Esophagus muscularis mucosa (tissue), 4 donors: ENCODE measurements at regions not wholly inside any gene's neighbourhood (a gene's known extent, or its start where the extent isn't known, plus 50 kb on each side); places are given as distances from the start of the nearest gene placed in this dataset.

Experiments
- DNase-seq: peaks from one replicate; pipeline ENCODE4 v3.0.0-alpha.2; 2017; ENCODE audit errors: extremely low spot score
- H3K27ac ChIP-seq, 4 donors: fragments of 200-600 bp; sonication (generic); replicated peaks in 1 of 4; 1 replicate in 3 of 4; 2 replicates in 1 of 4; pipeline ENCODE4 v1.5.1; 2016 to 2019; ENCODE audit warnings: mild to moderate bottlenecking in 1 of 4
- H3K27me3 ChIP-seq, 4 donors: fragments of 200-600 bp; sonication (generic); one replicate each; pipeline versions ENCODE4 v1.5.1 to v1.6.0; 2016 to 2019
- H3K36me3 ChIP-seq, 4 donors: fragments of 200-600 bp; sonication (generic); one replicate each; pipeline ENCODE4 v1.5.1; 2016 to 2019
- H3K4me1 ChIP-seq, 4 donors: fragments of 200-600 bp; sonication (generic); one replicate each; pipeline ENCODE4 v1.5.1; 2016 to 2019
- H3K4me3 ChIP-seq, 4 donors: fragments of 200-600 bp; sonication (generic); 1 replicate in 2 of 4; 2 replicates in 2 of 4; pipeline ENCODE4 v1.5.1; 2016 to 2019; ENCODE audit warnings: mild to moderate bottlenecking in 4 of 4, moderate library complexity in 1 of 4
- H3K9me3 ChIP-seq, 4 donors: fragments of 200-600 bp; sonication (generic); 1 replicate in 3 of 4; 2 replicates in 1 of 4; pipeline ENCODE4 v1.5.1; 2016 to 2019
- CTCF ChIP-seq, 3 experiments: fragments of 200-600 bp in 2 of 3; fragments of 450-650 bp in 1 of 3; sonication (generic) in 2 of 3; IDR thresholded peaks; one replicate each; pipeline ENCODE4 v1.5.1; 2017 to 2019; ENCODE audit warnings: antibody characterized with exemption in 3 of 3, mild to moderate bottlenecking in 2 of 3, moderate library complexity in 1 of 3
- EP300 ChIP-seq: sonication (generic); formaldehyde crosslinking; IDR thresholded peaks from one replicate; pipeline ENCODE4 v1.6.1; 2017; ENCODE audit warnings: antibody characterized with exemption
- POLR2A ChIP-seq: fragments of 450-650 bp; IDR thresholded peaks from one replicate; pipeline ENCODE4 v1.6.1; 2017; ENCODE audit warnings: antibody characterized with exemption, moderate library complexity, mild to moderate bottlenecking, low read depth
- POLR2AphosphoS5 ChIP-seq, 2 donors: sonication (generic); formaldehyde crosslinking; IDR thresholded peaks; one replicate each; pipeline ENCODE4 v1.6.1; 2017; ENCODE audit warnings: antibody characterized with exemption in 2 of 2
- WGBS: methylation state at CpG from one replicate; pipeline ENCODE4 v1.1.5; 2018; 5-methylcytosine and 5-hydroxymethylcytosine counted together
- intact Hi-C: fragments of 100-400 bp; cut with DNase I; formaldehyde crosslinking; loops from one replicate; pipeline ENCODE4 v1.15.1; 2023

- no peak for DNase-seq
- 87% methylated on average over 2 of the region's 2 CpGs for WGBS
- intact Hi-C loops, result no loop called here
- H3K27me3 ChIP-seq, result no peaks in the 10 kb centered on the region
- no peak overlapping the region for H3K4me3 ChIP-seq
- H3K36me3 ChIP-seq, result no peaks in the 10 kb centered on the region
- H3K27ac ChIP-seq, result no peak overlapping the region
- no peaks in the 10 kb centered on the region for H3K9me3 ChIP-seq
- H3K4me1 ChIP-seq, result no peaks in the 10 kb centered on the region
- TF ChIP-seq EP300, result no peak
- no peak for TF ChIP-seq POLR2A
- TF ChIP-seq CTCF (IDR thresholded peaks at IDR 0.05), result no peak
- TF ChIP-seq POLR2AphosphoS5 (IDR thresholded peaks at IDR 0.05), result no peak
Observed at GRCh38 chr7:79968894-79969293, 165.7 kb upstream of the GNAI1 start.

- Histone ChIP-seq H3K36me3 (no peaks in the 10 kb centered on the region), H3K27me3 (no peaks in the 10 kb centered on the region), H3K9me3 (no peaks in the 10 kb centered on the region), H3K27ac (no peak overlapping the region), H3K4me3 (no peak overlapping the region), H3K4me1 (no peaks in the 10 kb centered on the region)
- 65% methylated on average over 4 of the region's 4 CpGs for WGBS
- TF ChIP-seq POLR2AphosphoS5 (IDR thresholded peaks at IDR 0.05) (no peak), POLR2A (no peak), EP300 (no peak), CTCF (IDR thresholded peaks at IDR 0.05) (no peak)
- no peak for DNase-seq
- intact Hi-C loops, result no loop called here
Observed at GRCh38 chr7:79968077-79968648, 166.5 kb upstream of the GNAI1 start.

GRCh38 chr7:79965946-79966345, 168.7 kb upstream of the GNAI1 start:
- TF ChIP-seq CTCF (IDR thresholded peaks at IDR 0.05), result no peak
- no peak for TF ChIP-seq EP300
- TF ChIP-seq POLR2AphosphoS5 (IDR thresholded peaks at IDR 0.05), result no peak
- no peak for TF ChIP-seq POLR2A
- DNase-seq, result no peak
- H3K27ac ChIP-seq, result no peak overlapping the region
- H3K4me3 ChIP-seq, result no peak overlapping the region
- no peaks in the 10 kb centered on the region for H3K27me3 ChIP-seq
- H3K36me3 ChIP-seq, result no peaks in the 10 kb centered on the region
- H3K9me3 ChIP-seq, result no peaks in the 10 kb centered on the region
- 90% methylated on average over 4 of the region's 4 CpGs for WGBS
- intact Hi-C loops, result no loop called here
- no peaks in the 10 kb centered on the region for H3K4me1 ChIP-seq

GRCh38 chr7:79964463-79964862, 170.2 kb upstream of the GNAI1 start:
- TF ChIP-seq EP300 (no peak), POLR2A (no peak), POLR2AphosphoS5 (IDR thresholded peaks at IDR 0.05) (no peak), CTCF (IDR thresholded peaks at IDR 0.05) (no peak)
- no peak for DNase-seq
- Histone ChIP-seq H3K27me3 (no peaks in the 10 kb centered on the region), H3K27ac (no peak overlapping the region), H3K36me3 (no peaks in the 10 kb centered on the region), H3K4me1 (no peaks in the 10 kb centered on the region), H3K4me3 (no peak overlapping the region), H3K9me3 (no peaks in the 10 kb centered on the region)
- WGBS, result 68% methylated on average over 1 of the region's 1 CpG
- intact Hi-C loops, result no loop called here

- intact Hi-C loops, result no loop called here
- Histone ChIP-seq H3K4me1 (no peaks in the 10 kb centered on the region), H3K27ac (no peak overlapping the region), H3K36me3 (no peaks in the 10 kb centered on the region), H3K27me3 (no peaks in the 10 kb centered on the region), H3K4me3 (no peak overlapping the region), H3K9me3 (no peaks in the 10 kb centered on the region)
- 67% methylated on average over 4 of the region's 4 CpGs for WGBS
- TF ChIP-seq CTCF (IDR thresholded peaks at IDR 0.05) (no peak), EP300 (no peak), POLR2A (no peak), POLR2AphosphoS5 (IDR thresholded peaks at IDR 0.05) (no peak)
- no peak for DNase-seq
Observed at GRCh38 chr7:79953130-79953529, 181.5 kb upstream of the GNAI1 start.
